ENCODE measurements at regions not wholly inside any gene's neighbourhood (a gene's known extent, or its start where the extent isn't known, plus 50 kb on each side); places are given as distances from the start of the nearest gene placed in this dataset.

GRCh38 chr13:97526556-97526955 lies 92.6 kb downstream of the RAP2A start:
- no peak overlapping the region for H3K27ac Mint-ChIP-seq
- 0 out of 2 replicates have a peak, but pooled peaks cover 2% of the 10 kb centered on the region for H3K4me1 Mint-ChIP-seq
- CTCF ChIA-PET = no interaction called here
- peaks cover 2% of the 10 kb centered on the region; the same call in 1 of the 2 replicates for H3K9me3 Mint-ChIP-seq
- ATAC-seq (no peak), DNase-seq (ENCODE audit: low spot score) (no peak)
- no peak for TF ChIP-seq NR3C1 (CRISPR knock-in tag; conservative IDR thresholded peaks at IDR 0.05; ENCODE audit: low read depth)
- TF ChIP-seq ZNF671 (CRISPR knock-in tag; IDR thresholded peaks at IDR 0.05) = no peak
- no peak for TF ChIP-seq CTCF (IDR thresholded peaks at IDR 0.05)
- no peak for TF ChIP-seq NR2C2 (CRISPR knock-in tag; IDR thresholded peaks at IDR 0.05)
- no peak for TF ChIP-seq PRDM15 (CRISPR knock-in tag; IDR thresholded peaks at IDR 0.05)
- H3K4me3 Mint-ChIP-seq = no peak overlapping the region
- H3K27me3 Mint-ChIP-seq (ENCODE audit: low read depth) = no peaks in the 10 kb centered on the region; the same call in 1 of the 2 replicates
- no peaks in the 10 kb centered on the region for H3K36me3 Mint-ChIP-seq
- POLR2A ChIA-PET = interaction anchor here (1.1 kb wide), 1 partner anchor 93 kb away, joined by 3 read pairs; no protein-coding TSS in a partner anchor

- H3K36me3 Mint-ChIP-seq = no peaks in the 10 kb centered on the region
- ATAC-seq = no peak
- no peaks in the 10 kb centered on the region for H3K4me1 Mint-ChIP-seq
- no peaks in the 10 kb centered on the region for H3K27me3 Mint-ChIP-seq (ENCODE audit: low read depth)
- DNase-seq (ENCODE audit: low spot score) = no peak
- ChIA-PET POLR2A (no interaction called here), CTCF (no interaction called here)
- peaks cover 2% of the 10 kb centered on the region; the same call in 1 of the 2 replicates for H3K9me3 Mint-ChIP-seq
- no peak overlapping the region for H3K4me3 Mint-ChIP-seq
- TF ChIP-seq MXD4 (CRISPR knock-in tag; IDR thresholded peaks at IDR 0.05; ENCODE audit: borderline replicate concordance) (no peak), FOXP4 (CRISPR knock-in tag; IDR thresholded peaks at IDR 0.05) (no peak), MYBL2 (CRISPR knock-in tag; IDR thresholded peaks at IDR 0.05) (no peak), TEAD4 (CRISPR knock-in tag; IDR thresholded peaks at IDR 0.05) (no peak)
- no peak overlapping the region for H3K27ac Mint-ChIP-seq
Measured at GRCh38 chr13:97528518-97528917, 94.5 kb downstream of the RAP2A start.

GRCh38 chr13:97534540-97534939 lies 100.6 kb downstream of the RAP2A start:
- TF ChIP-seq ATF2 (CRISPR knock-in tag; IDR thresholded peaks at IDR 0.05; ENCODE audit: borderline replicate concordance, low read depth) = no peak
- TF ChIP-seq ZBTB43 (CRISPR knock-in tag; IDR thresholded peaks at IDR 0.05) = no peak
- TF ChIP-seq OVOL2 (CRISPR knock-in tag; IDR thresholded peaks at IDR 0.05; ENCODE audit: borderline replicate concordance) = no peak
- TF ChIP-seq MLX (CRISPR knock-in tag; IDR thresholded peaks at IDR 0.05) = no peak
- no peak for TF ChIP-seq MAX (CRISPR knock-in tag; IDR thresholded peaks at IDR 0.05)
- no peak for TF ChIP-seq ZNF219 (CRISPR knock-in tag; IDR thresholded peaks at IDR 0.05; ENCODE audit: borderline replicate concordance)
- no peak for TF ChIP-seq ZNF281 (CRISPR knock-in tag; IDR thresholded peaks at IDR 0.05)
- TF ChIP-seq JAZF1 (CRISPR knock-in tag; IDR thresholded peaks at IDR 0.05) = no peak
- no peak for TF ChIP-seq EMX1 (CRISPR knock-in tag; IDR thresholded peaks at IDR 0.05)
- no peak for ATAC-seq
- no peaks in the 10 kb centered on the region for H3K36me3 Mint-ChIP-seq

More at GRCh38 chr13:97534540-97534939, 100.6 kb downstream of the RAP2A start:
- POLR2A ChIA-PET = no interaction called here
- no peaks in the 10 kb centered on the region for H3K27me3 Mint-ChIP-seq (ENCODE audit: low read depth)
- no peak for DNase-seq (ENCODE audit: low spot score)
- no peak overlapping the region for H3K4me3 Mint-ChIP-seq
- no peak overlapping the region for H3K27ac Mint-ChIP-seq
- 0 out of 2 replicates have a peak, but pooled peaks cover 2% of the 10 kb centered on the region for H3K9me3 Mint-ChIP-seq
- CTCF ChIA-PET = no interaction called here
- H3K4me1 Mint-ChIP-seq = no peaks in the 10 kb centered on the region
